ENCODE measurements at regions not wholly inside any gene's neighbourhood (a gene's known extent, or its start where the extent isn't known, plus 50 kb on each side); places are given as distances from the start of the nearest gene placed in this dataset.

GRCh38 chr1:189211742-189212141 lies 1265.9 kb downstream of the BRINP3 start:
- TF ChIP-seq POLR2A (IDR thresholded peaks at IDR 0.05) (no peak), CTCF (IDR thresholded peaks at IDR 0.05) (no peak)
